ENCODE measurements at regions not wholly inside any gene's neighbourhood (a gene's known extent, or its start where the extent isn't known, plus 50 kb on each side); places are given as distances from the start of the nearest gene placed in this dataset.

GRCh38 chr2:5132281-5132680 is 559.9 kb upstream of the SOX11 start:
- Histone ChIP-seq H3K36me3 (ENCODE audit: control insufficient read depth, insufficient read depth, low read length) (no peaks in the 10 kb centered on the region), H3K9me3 (no peaks in the 10 kb centered on the region), H3K4me3 (ENCODE audit: low read depth, low read length) (no peak overlapping the region), H3K27me3 (replicated peaks; ENCODE audit: control insufficient read depth, insufficient read depth, low read length) (no peaks in the 10 kb centered on the region), H3K4me1 (no peaks in the 10 kb centered on the region)
- BruUV-seq (replicated peaks): no TSS peak
- Mint-ChIP-seq H3K36me3 (ENCODE audit: insufficient read depth, unreplicated experiment) (no peaks in the 10 kb centered on the region), H3K9me3 (ENCODE audit: unreplicated experiment) (peaks cover 17% of the 10 kb centered on the region), H3K4me3 (ENCODE audit: unreplicated experiment) (no peak overlapping the region), H3K4me1 (ENCODE audit: low read depth, unreplicated experiment) (no peaks in the 10 kb centered on the region), H3K27ac (ENCODE audit: unreplicated experiment) (no peak overlapping the region), H3K27me3 (ENCODE audit: insufficient read depth, unreplicated experiment) (no peaks in the 10 kb centered on the region)
- ChIA-PET CTCF (no interaction called here), POLR2A (no interaction called here)
- DNase-seq: no peak
- no peak for TF ChIP-seq CTCF (IDR thresholded peaks at IDR 0.05; ENCODE audit: insufficient read depth in 1 of 2, low read depth in 1 of 2, low read length in 1 of 2, severe bottlenecking in 1 of 2, unreplicated experiment in 1 of 2)
- intact Hi-C loops (cut with micrococcal nuclease; ENCODE audit: unreplicated experiment): no loop called here

GRCh38 chr2:5140347-5140746 is 551.8 kb upstream of the SOX11 start:
- DNase-seq: no peak
- CTCF ChIA-PET: no interaction called here
- H3K36me3 Mint-ChIP-seq (ENCODE audit: insufficient read depth, unreplicated experiment): no peaks in the 10 kb centered on the region
- no peaks in the 10 kb centered on the region for H3K4me1 ChIP-seq
- H3K9me3 ChIP-seq: no peaks in the 10 kb centered on the region
- H3K4me3 Mint-ChIP-seq (ENCODE audit: unreplicated experiment): no peak overlapping the region
- no TSS peak for BruUV-seq (replicated peaks)
- no peak overlapping the region for H3K4me3 ChIP-seq (ENCODE audit: low read depth, low read length)
- H3K27ac Mint-ChIP-seq (ENCODE audit: unreplicated experiment): no peak overlapping the region
- TF ChIP-seq CTCF (IDR thresholded peaks at IDR 0.05; ENCODE audit: insufficient read depth in 1 of 2, low read depth in 1 of 2, low read length in 1 of 2, severe bottlenecking in 1 of 2, unreplicated experiment in 1 of 2): no peak
- H3K27me3 Mint-ChIP-seq (ENCODE audit: insufficient read depth, unreplicated experiment): no peaks in the 10 kb centered on the region
- H3K9me3 Mint-ChIP-seq (ENCODE audit: unreplicated experiment): peaks cover 9% of the 10 kb centered on the region
- H3K4me1 Mint-ChIP-seq (ENCODE audit: low read depth, unreplicated experiment): no peaks in the 10 kb centered on the region
- intact Hi-C loops (cut with micrococcal nuclease; ENCODE audit: unreplicated experiment): no loop called here
- POLR2A ChIA-PET: no interaction called here
- H3K36me3 ChIP-seq (ENCODE audit: control insufficient read depth, insufficient read depth, low read length): no peaks in the 10 kb centered on the region
- no peaks in the 10 kb centered on the region for H3K27me3 ChIP-seq (replicated peaks; ENCODE audit: control insufficient read depth, insufficient read depth, low read length)

GRCh38 chr2:5144159-5144558 is 548.0 kb upstream of the SOX11 start:
- no peak for TF ChIP-seq CTCF (IDR thresholded peaks at IDR 0.05; ENCODE audit: insufficient read depth in 1 of 2, low read depth in 1 of 2, low read length in 1 of 2, severe bottlenecking in 1 of 2, unreplicated experiment in 1 of 2)
- Histone ChIP-seq H3K9me3 (no peaks in the 10 kb centered on the region), H3K4me1 (no peaks in the 10 kb centered on the region), H3K4me3 (ENCODE audit: low read depth, low read length) (no peak overlapping the region), H3K36me3 (ENCODE audit: control insufficient read depth, insufficient read depth, low read length) (no peaks in the 10 kb centered on the region), H3K27me3 (replicated peaks; ENCODE audit: control insufficient read depth, insufficient read depth, low read length) (no peaks in the 10 kb centered on the region)
- BruUV-seq (replicated peaks): no TSS peak
- Mint-ChIP-seq H3K4me3 (ENCODE audit: unreplicated experiment) (no peak overlapping the region), H3K4me1 (ENCODE audit: low read depth, unreplicated experiment) (no peaks in the 10 kb centered on the region), H3K9me3 (ENCODE audit: unreplicated experiment) (peaks cover 23% of the 10 kb centered on the region), H3K27me3 (ENCODE audit: insufficient read depth, unreplicated experiment) (no peaks in the 10 kb centered on the region), H3K36me3 (ENCODE audit: insufficient read depth, unreplicated experiment) (no peaks in the 10 kb centered on the region), H3K27ac (ENCODE audit: unreplicated experiment) (no peak overlapping the region)
- CTCF ChIA-PET: no interaction called here
- POLR2A ChIA-PET: no interaction called here
- intact Hi-C loops (cut with micrococcal nuclease; ENCODE audit: unreplicated experiment): no loop called here
- DNase-seq: no peak

Measured in Caco-2 (cell line).